GM21390 (cell line): ENCODE measurements at regions not wholly inside any gene's neighbourhood (a gene's known extent, or its start where the extent isn't known, plus 50 kb on each side); places are given as distances from the start of the nearest gene placed in this dataset.
"Not testable (repeated sequence)": the region's sequence is repeated elsewhere in the genome, so short reads cannot be mapped to it uniquely, and the experiment has no call there.

Experiments used
- ATAC-seq: cut with Tn5 transposase; IDR thresholded peaks from one replicate; pipeline ENCODE4 v1.9.1; 2021; ENCODE audit not compliant: unreplicated experiment

- ATAC-seq = no peak
Measured at GRCh38 chr3:70657454-70657853, 345.0 kb upstream of the MDFIC2 start.

- no peak for ATAC-seq
Measured at GRCh38 chr3:70647823-70648222, 335.4 kb upstream of the MDFIC2 start.

GRCh38 chr3:70647094-70647493, 334.7 kb upstream of the MDFIC2 start:
- no peak for ATAC-seq

DNA sequence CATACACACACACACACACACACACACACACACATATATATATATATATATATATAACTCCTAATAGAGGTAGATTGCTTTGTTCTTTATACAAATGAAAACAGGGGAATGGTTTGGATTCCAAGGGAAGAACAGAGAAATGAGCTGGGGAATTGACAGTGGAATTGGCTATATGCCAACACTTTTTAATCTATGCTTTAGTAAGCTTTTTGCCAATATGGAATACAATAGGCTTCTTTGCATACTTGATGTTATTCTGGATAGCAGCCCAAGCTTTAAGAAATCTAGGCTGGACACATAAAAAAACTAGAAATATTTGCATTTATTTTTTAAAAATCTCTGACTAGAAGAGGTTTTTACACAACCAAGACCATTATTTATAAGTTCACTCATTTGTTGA, 334.2 kb upstream of the MDFIC2 start:
- ATAC-seq = no peak

- ATAC-seq = no peak
Measured at GRCh38 chr3:70640481-70640880, 328.0 kb upstream of the MDFIC2 start.

DNA sequence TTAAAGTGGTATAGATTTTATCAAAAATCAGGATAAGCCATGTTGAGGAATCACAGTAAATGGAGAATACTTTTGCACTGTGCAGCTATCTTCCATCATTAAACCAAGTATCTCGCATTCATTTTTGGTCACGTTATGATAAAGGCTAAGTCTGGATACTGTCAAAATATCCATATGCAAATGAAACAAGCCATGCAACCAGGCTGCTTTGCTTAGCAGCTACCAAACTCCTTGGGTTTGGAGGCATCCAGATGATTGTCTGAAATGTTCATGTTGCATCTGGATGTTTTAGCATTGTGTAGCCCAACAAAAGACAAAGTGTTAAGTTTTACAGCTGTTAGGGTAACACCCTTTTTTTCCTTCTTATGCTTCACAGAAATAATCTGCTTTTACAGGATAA, 322.9 kb upstream of the MDFIC2 start:
- ATAC-seq = no peak

GRCh38 chr3:70631716-70632307, 319.4 kb upstream of the MDFIC2 start:
- no peak for ATAC-seq

DNA sequence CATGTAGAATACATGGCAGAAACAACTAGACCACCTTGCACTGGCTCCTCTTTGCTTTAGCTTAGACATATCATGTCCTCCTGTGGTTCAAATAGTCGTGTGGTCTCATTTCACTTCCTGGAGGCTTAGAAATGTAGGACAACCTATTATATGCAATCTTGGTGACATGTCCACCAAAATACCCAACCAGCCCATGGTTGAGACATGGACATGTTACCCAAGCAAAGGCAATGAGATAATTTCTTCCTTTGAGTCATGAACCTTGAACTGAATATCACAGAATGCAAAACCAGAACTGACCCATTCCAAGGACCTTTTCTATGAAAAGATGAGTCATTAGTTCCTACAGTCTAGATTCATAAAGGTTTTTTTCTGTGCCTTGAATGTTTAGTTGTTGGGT, 309.0 kb upstream of the MDFIC2 start:
- ATAC-seq = no peak

- no peak for ATAC-seq
Measured at GRCh38 chr3:70620956-70621355, 308.5 kb upstream of the MDFIC2 start.

GRCh38 chr3:70620367-70620766, 307.9 kb upstream of the MDFIC2 start:
- no peak for ATAC-seq

DNA sequence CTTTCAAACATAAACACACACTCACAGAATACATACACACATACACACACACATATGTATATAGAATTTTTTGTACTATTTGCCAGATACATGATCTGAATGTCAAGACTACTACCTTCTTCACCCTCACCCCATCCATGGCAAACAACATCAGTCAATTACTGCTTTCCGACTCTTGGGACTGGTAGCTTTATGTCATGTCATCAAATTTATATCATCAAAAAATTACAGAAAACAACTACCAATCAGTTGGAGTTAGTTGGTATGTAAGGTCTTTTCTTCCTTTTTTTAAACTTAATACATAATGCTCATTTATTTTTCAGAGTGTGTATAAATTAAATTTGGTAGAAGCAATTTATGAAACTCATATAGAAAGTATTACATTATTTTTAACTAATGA, 305.7 kb upstream of the MDFIC2 start:
- ATAC-seq = no peak

DNA sequence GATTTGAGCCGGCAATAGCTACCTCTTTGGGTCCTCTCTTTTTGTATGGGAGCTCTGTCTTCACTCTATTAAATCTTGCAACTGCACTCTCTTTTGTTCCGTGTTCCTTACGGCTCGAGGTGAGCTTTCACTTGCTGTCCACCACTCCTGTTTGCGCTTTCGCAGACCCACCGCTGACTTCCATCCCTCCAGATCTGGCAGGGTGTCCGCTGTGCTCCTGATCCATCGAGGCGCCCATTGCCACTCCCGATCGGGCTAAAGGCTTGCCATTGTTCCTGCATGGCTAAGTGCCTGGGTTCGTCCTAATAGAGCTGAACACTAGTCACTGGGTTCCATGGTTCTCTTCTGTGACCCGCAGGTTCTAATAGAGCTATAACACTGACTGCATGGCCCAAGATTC, 304.9 kb upstream of the MDFIC2 start:
- ATAC-seq = not testable (repeated sequence)

DNA sequence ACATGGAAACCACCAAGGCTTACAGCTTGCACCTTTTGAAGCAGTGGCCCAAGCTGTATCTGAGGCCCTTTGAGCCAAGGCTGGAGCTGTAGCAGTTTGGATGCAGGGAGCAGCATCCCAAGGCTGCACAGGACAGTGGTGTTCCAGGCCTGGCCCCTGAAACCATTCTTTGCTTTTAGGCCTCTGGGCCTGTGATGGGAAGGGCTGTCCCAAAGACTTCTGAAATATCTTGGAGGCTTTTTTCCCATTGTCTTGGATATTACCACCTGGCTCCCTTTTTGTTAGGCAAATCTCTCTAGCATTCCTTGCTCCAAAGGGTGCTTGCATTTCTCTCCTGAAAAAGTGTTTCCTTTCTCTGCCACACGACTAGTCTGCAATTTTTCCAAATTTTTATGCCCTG, 302.8 kb upstream of the MDFIC2 start:
- no peak for ATAC-seq

DNA sequence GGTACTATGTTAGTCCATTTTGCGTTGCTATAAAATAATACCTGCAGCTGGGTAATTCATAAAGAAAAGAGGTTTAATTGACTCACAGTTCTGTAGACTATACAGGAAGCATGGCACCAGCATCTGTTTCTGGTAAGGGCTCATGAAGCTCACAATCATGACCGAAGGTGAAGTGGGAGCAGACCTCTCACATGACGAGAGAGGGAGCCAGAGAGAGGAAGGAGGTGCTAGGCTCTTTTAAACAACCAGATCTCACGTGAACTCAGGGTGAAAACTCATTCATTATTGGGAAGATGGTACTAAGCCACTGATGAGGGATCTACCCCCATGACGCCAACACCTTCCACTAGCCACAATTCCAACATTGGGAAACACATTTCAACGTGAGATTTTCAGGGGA, 301.7 kb upstream of the MDFIC2 start:
- no peak for ATAC-seq

- no peak for ATAC-seq
Measured at GRCh38 chr3:70612920-70613319, 300.5 kb upstream of the MDFIC2 start.

DNA sequence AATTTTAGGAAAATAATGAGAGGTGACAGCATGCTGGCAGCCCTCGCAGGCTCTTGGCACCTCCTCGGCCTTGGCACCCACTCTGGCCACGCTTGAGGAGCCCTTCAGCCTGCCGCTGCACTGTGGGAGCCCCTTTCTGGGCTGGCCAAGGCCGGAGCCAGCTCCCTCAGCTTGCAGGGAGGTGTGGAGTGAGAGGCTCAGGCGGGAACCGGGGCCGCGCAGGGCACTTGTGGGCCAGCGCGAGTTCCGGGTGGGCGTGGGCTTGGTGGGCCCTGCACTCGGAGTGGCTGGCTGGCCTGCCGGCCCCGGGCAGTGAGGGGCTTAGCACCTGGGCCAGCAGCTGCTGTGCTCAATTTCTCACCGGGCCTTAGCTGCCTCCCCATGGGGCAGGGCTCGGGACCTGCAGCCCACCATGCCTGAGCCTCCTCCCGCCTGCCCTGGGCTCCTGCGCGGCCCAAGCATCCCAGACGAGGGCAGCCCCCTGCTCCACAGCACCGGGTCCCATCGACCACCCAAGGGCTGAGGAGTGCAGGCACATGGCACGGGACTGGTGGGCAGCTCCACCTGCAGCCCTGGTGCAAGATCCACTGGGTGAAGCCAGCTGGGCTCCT, 299.3 kb upstream of the MDFIC2 start:
- ATAC-seq = not testable (repeated sequence)

GRCh38 chr3:70608434-70608833, 296.0 kb upstream of the MDFIC2 start:
- no peak for ATAC-seq

DNA sequence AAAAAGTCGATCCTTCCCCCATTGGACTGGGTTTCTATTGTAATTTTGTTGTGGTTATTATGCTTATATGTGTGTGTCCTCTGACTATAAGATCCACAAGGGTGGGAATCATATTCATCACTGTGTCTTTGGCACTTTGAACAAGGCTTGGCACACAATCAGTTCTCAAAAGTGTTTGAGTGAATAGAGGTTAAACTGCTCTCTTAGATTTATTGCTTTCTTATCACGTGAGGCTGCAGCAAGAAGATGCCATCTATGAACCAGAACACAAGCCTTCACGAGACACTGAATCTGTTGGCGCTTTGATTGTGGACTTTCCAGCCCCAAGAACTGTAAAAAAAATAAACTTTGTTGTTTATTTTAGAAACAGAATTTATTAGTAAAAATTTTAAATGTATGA, 295.0 kb upstream of the MDFIC2 start:
- ATAC-seq = no peak

GRCh38 chr3:70606018-70606417, 293.6 kb upstream of the MDFIC2 start:
- ATAC-seq = no peak

- ATAC-seq = no peak
Measured at GRCh38 chr3:70603103-70603502, 290.7 kb upstream of the MDFIC2 start.

DNA sequence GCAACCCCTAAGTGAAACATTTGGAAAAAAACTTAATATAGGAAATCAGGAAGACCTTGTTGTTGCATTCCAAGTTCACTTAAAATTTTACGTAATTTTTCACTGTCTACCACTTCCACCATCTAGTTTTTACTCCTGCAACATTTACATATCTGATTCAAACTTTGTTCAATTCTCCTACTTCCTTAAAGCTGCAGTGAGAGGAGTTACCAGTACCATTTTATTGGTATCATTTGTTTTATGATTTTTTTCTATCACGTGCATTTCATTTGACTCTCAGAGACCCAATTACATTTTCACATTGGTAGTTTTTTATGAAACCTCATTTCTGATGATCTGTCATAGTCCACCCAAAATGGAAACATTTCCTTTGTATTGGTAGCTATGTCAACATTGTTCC, 284.9 kb upstream of the MDFIC2 start:
- no peak for ATAC-seq

DNA sequence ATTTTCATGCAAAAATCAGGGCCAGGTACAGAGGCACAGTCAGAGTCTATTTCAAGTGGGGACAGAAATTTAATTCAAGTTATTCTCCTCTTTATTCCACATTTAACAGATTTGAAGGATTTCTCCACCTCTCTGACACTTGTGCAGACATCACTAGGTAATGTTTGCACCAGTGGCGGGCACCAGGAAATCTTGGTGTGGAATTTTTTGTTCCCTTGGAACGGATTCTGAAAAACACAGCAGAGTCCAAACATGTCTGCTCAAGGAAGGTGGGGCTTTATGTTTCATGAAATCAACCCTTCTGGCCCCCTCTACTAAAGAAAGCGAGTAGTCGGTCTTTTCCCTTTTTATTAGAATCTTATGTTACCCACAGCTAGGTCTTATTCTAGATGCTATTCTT, 271.2 kb upstream of the MDFIC2 start:
- no peak for ATAC-seq

- ATAC-seq = no peak
Measured at GRCh38 chr3:70582803-70583202, 270.4 kb upstream of the MDFIC2 start.
